Breast epithelium (tissue), 3 donors: ENCODE measurements at regions not wholly inside any gene's neighbourhood (a gene's known extent, or its start where the extent isn't known, plus 50 kb on each side); places are given as distances from the start of the nearest gene placed in this dataset.

Experiments used
- CTCF ChIP-seq, 3 donors: fragments of 450-650 bp; IDR thresholded peaks; one replicate each; pipeline ENCODE4 v1.5.1; 2016 to 2017; ENCODE audit warnings: antibody characterized with exemption in 3 of 3, mild to moderate bottlenecking in 3 of 3, moderate library complexity in 3 of 3
- POLR2AphosphoS5 ChIP-seq, 3 donors: sonication (generic); formaldehyde crosslinking; IDR thresholded peaks; one replicate each; pipeline ENCODE4 v1.6.1; 2017; ENCODE audit warnings: antibody characterized with exemption in 3 of 3

- TF ChIP-seq CTCF (IDR thresholded peaks at IDR 0.05) (no peak), POLR2AphosphoS5 (IDR thresholded peaks at IDR 0.05) (no peak)
Measured at GRCh38 chr1:193914871-193915270, 728.5 kb upstream of the B3GALT2 start.
